HepG2 (cell line): ENCODE measurements at regions not wholly inside any gene's neighbourhood (a gene's known extent, or its start where the extent isn't known, plus 50 kb on each side); places are given as distances from the start of the nearest gene placed in this dataset.

Experiments used
- ATAC-seq: fragments of 200-7000 bp; cut with Tn5 transposase; 3 replicates; pipeline ENCODE4 v1.9.1; 2020; ENCODE audit warnings: mild to moderate bottlenecking, moderate library complexity
- BruUV-seq: library from RNA; stranded (reverse); fragments of 400-500 nt; replicated peaks from 2 replicates; lab custom pipeline; 2021; lab: Mats Ljungman, UMichigan
- CTCF ChIA-PET: fragments of 300-600 bp; formaldehyde crosslinking; extraction: SDS; loops from one replicate; lab custom pipeline; 2021; ENCODE audit warnings: low total read pairs, inconsistent platforms, low intra/inter-chr PET ratio; lab: Yijun Ruan, JAX
- POLR2A ChIA-PET: fragments of 350-600 bp; sonication (Branson Sonifier 250); formaldehyde crosslinking; loops from one replicate; lab custom pipeline; 2020; ENCODE audit warnings: antibody characterized with exemption, inconsistent platforms; lab: Yijun Ruan, JAX
- DNase-seq: peaks from one replicate; pipeline ENCODE4 v3.0.0-alpha.2; 2015; ENCODE audit warnings: low spot score
- FAIRE-seq: peaks from 3 replicates; lab custom pipeline; 2011; peaks lifted over from hg19 to GRCh38; lab: Jason Lieb, UNC
- H2AFZ ChIP-seq: one replicate; pipeline ENCODE4 v1.6.1; 2011; ENCODE audit warnings: low read length, inconsistent platforms
- H3K27ac ChIP-seq: fragments of 300-600 bp; 3 replicates; pipeline ENCODE4 v1.8.0; 2011; ENCODE audit warnings: mixed run types, mild to moderate bottlenecking, mixed read lengths, low read length, inconsistent platforms; ENCODE audit not compliant: insufficient read depth; ENCODE audit errors: extremely low read length
- H3K27me3 ChIP-seq, 2 experiments: fragments of 200-600 bp in 1 of 2; 2 replicates in 1 of 2; 3 replicates in 1 of 2; pipeline versions ENCODE4 v1.6.0 to v1.8.0; 2011; ENCODE audit warnings: low read length in 2 of 2, mild to moderate bottlenecking in 2 of 2, moderate library complexity in 2 of 2, inconsistent platforms in 1 of 2; ENCODE audit not compliant: insufficient read depth in 2 of 2, control insufficient read depth in 1 of 2
- H3K36me3 ChIP-seq, 2 experiments: fragments of 200-600 bp in 1 of 2; replicated peaks in 1 of 2; 2 replicates in 1 of 2; 3 replicates in 1 of 2; pipeline versions ENCODE4 v1.5.1 to v1.8.0; 2011; ENCODE audit warnings: low read length in 2 of 2, inconsistent platforms in 1 of 2; ENCODE audit not compliant: insufficient read depth in 2 of 2, control insufficient read depth in 1 of 2
- H3K4me1 ChIP-seq: 2 replicates; pipeline ENCODE4 v1.5.1; 2012; ENCODE audit warnings: low read length, inconsistent platforms; ENCODE audit not compliant: insufficient read depth
- H3K4me2 ChIP-seq: 2 replicates; pipeline ENCODE4 v1.6.0; 2011; ENCODE audit warnings: low read depth, low read length, inconsistent platforms
- H3K4me3 ChIP-seq, 3 experiments: fragments of 200-600 bp in 1 of 3; sonication (generic), shearing (Covaris generic) in 1 of 3; replicated peaks in 1 of 3; 2 replicates each; pipeline ENCODE4 v1.5.1; 2011 to 2016; ENCODE audit warnings: low read length in 3 of 3, inconsistent platforms in 2 of 3, low read depth in 2 of 3, mild to moderate bottlenecking in 2 of 3, control low read depth in 1 of 3, mixed read lengths in 1 of 3; ENCODE audit not compliant: insufficient read depth in 1 of 3
- H3K79me2 ChIP-seq: one replicate; pipeline ENCODE4 v1.6.1; 2011; ENCODE audit warnings: low read length, inconsistent platforms; ENCODE audit not compliant: insufficient read depth
- H3K9ac ChIP-seq: 2 replicates; pipeline ENCODE4 v1.6.0; 2011; ENCODE audit warnings: mild to moderate bottlenecking, low read depth, low read length, inconsistent platforms; ENCODE audit not compliant: insufficient read depth
- H3K9me3 ChIP-seq: 2 replicates; pipeline ENCODE4 v1.5.1; 2012; ENCODE audit warnings: mild to moderate bottlenecking, low read length
- H4K20me1 ChIP-seq: 2 replicates; pipeline ENCODE4 v1.6.0; 2011; ENCODE audit warnings: inconsistent platforms, mild to moderate bottlenecking, low read length, moderate library complexity; ENCODE audit not compliant: insufficient read depth
- BHLHE40 ChIP-seq: IDR thresholded peaks from 2 replicates; pipeline ENCODE4 v1.6.1; 2011; ENCODE audit warnings: low read length, improper control_type of control experiment
- ISX ChIP-seq: sonication (generic); formaldehyde crosslinking; conservative IDR thresholded peaks from 2 replicates; pipeline ENCODE4 v1.5.0; 2020; ENCODE audit warnings: missing genetic modification reagents
- NBN ChIP-seq: fragments of 450-650 bp; conservative IDR thresholded peaks from 2 replicates; pipeline ENCODE4 v1.6.1; 2017
- RNF219 ChIP-seq: sonication (generic); formaldehyde crosslinking; IDR thresholded peaks from 2 replicates; pipeline ENCODE4 v1.5.0; 2020; ENCODE audit warnings: mild to moderate bottlenecking, missing genetic modification reagents
- SAFB2 ChIP-seq: sonication (generic); formaldehyde crosslinking; IDR thresholded peaks from 2 replicates; pipeline ENCODE4 v1.5.1; 2020; ENCODE audit warnings: missing genetic modification reagents, low read depth, mild to moderate bottlenecking, borderline replicate concordance
- TAF1 ChIP-seq: sonication (generic); formaldehyde crosslinking; IDR thresholded peaks from 2 replicates; pipeline ENCODE4 v1.4.0; 2020; ENCODE audit warnings: missing genetic modification reagents
- ZNF629 ChIP-seq: sonication (generic); formaldehyde crosslinking; conservative IDR thresholded peaks from 2 replicates; pipeline ENCODE4 v1.5.0; 2020; ENCODE audit warnings: missing genetic modification reagents
- WGBS: methylation state at CpG from one replicate; pipeline ENCODE4 v1.1.6; 2017; ENCODE audit warnings: low lambda C conversion rate; 5-methylcytosine and 5-hydroxymethylcytosine counted together
- in situ Hi-C: cut with HindIII; loops from 2 replicates; pipeline ENCODE4 v1.10.0; 2017; ENCODE audit warnings: low pct_unique_long_range_greater_than_20kb; ENCODE audit not compliant: extremely low pct_ligation_motif_present
- intact Hi-C: fragments of 100-400 bp; cut with micrococcal nuclease; formaldehyde crosslinking; loops from one replicate; pipeline ENCODE4 v1.10.0; 2022; ENCODE audit not compliant: unreplicated experiment
- TF ChIP-seq, protein P1 (sequence below): sonication (generic); formaldehyde crosslinking; IDR thresholded peaks from 2 replicates; pipeline ENCODE4 v1.4.0; 2020; ENCODE audit warnings: missing genetic modification reagents

GRCh38 chr1:147840909-147841308 is 61.7 kb upstream of the GJA8 start (continued):
- no peak for TF ChIP-seq RNF219 (CRISPR knock-in tag)

- intact Hi-C loops, result no loop called here
- Histone ChIP-seq H3K36me3 (no peaks in the 10 kb centered on the region), H3K9me3 (no peaks in the 10 kb centered on the region), H3K4me2 (no peak overlapping the region), H4K20me1 (no peaks in the 10 kb centered on the region), H3K4me3 (no peak overlapping the region), H3K27me3 (0 out of 5 replicates have a peak, but pooled peaks cover 0 to 1% of the 10 kb centered on the region in 2 experiments), H3K9ac (no peak overlapping the region), H3K79me2 (no peaks in the 10 kb centered on the region), H2AFZ (no peak overlapping the region), H3K4me1 (no peaks in the 10 kb centered on the region), H3K27ac (no peak overlapping the region)
- ATAC-seq (no peak), DNase-seq (no peak), FAIRE-seq (no peak)
- in situ Hi-C loops, result loop anchor here (10.0 kb wide), 1 partner anchor 58 kb away; no protein-coding TSS in a partner anchor
- WGBS, result 43% methylated on average over 8 of the region's 8 CpGs
- no TSS peak for BruUV-seq
- ChIA-PET POLR2A (no interaction called here), CTCF (no interaction called here)
- TF ChIP-seq NBN (no peak), SAFB2 (no peak), BHLHE40 (peak; percentile 37; the same call in 1 of the 2 replicates), ZNF629 (no peak), TAF1 (CRISPR knock-in tag) (no peak), ISX (CRISPR knock-in tag) (no peak)
- TF ChIP-seq, protein P1, sequence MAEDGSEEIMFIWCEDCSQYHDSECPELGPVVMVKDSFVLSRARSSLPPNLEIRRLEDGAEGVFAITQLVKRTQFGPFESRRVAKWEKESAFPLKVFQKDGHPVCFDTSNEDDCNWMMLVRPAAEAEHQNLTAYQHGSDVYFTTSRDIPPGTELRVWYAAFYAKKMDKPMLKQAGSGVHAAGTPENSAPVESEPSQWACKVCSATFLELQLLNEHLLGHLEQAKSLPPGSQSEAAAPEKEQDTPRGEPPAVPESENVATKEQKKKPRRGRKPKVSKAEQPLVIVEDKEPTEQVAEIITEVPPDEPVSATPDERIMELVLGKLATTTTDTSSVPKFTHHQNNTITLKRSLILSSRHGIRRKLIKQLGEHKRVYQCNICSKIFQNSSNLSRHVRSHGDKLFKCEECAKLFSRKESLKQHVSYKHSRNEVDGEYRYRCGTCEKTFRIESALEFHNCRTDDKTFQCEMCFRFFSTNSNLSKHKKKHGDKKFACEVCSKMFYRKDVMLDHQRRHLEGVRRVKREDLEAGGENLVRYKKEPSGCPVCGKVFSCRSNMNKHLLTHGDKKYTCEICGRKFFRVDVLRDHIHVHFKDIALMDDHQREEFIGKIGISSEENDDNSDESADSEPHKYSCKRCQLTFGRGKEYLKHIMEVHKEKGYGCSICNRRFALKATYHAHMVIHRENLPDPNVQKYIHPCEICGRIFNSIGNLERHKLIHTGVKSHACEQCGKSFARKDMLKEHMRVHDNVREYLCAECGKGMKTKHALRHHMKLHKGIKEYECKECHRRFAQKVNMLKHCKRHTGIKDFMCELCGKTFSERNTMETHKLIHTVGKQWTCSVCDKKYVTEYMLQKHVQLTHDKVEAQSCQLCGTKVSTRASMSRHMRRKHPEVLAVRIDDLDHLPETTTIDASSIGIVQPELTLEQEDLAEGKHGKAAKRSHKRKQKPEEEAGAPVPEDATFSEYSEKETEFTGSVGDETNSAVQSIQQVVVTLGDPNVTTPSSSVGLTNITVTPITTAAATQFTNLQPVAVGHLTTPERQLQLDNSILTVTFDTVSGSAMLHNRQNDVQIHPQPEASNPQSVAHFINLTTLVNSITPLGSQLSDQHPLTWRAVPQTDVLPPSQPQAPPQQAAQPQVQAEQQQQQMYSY, result no peak
These were observed 60.0 kb upstream of the GJA8 start for GRCh38 chr1:147842578-147842977.
